ENCODE measurements at regions not wholly inside any gene's neighbourhood (a gene's known extent, or its start where the extent isn't known, plus 50 kb on each side); places are given as distances from the start of the nearest gene placed in this dataset.

DNA sequence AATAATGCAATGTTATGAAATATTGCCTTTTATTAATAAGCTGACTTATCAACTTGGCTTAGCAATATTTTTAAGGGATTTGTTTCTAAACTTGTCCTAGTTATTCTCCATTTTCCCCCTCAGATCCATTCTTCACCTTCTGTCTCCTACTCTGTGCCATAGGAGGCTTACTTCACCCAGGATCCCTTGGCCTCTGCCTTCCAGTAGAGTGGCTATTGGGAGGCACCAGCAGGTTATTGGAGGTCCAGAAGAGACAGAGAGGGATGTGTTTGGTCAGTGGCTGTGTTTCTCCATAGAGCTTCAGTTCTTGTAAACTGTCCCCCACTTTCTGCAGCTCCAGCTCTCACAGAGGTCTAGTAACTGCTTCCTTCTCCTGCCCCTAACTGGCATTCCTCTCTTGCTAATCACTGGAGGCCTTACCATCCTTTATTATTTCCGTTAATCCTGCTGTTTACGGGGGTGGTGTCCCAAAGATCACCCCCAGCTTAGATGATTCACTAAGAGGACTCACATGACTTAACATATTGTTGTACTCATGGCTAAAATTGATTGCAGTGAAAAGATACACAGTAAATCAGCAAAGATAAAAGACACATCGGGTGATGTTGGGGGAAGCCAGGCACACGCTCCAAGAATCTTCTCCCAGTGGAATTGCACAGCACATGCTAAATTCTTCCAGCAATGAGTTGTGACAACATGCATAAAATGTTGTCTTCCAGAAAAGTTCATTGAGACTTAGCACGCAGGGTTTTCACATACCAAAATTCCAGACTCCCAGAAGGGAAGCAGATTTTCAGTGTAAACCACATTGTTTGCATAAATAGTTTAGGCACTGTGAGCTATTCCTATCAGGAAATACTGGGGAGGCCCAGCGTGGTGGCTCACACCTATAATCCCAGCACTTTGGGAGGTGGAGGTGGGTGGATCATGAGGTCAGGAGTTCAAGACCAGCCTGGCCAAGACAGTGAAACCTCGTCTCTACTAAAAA, 67.5 kb downstream of the RPL22L1 start:
- H3K9ac ChIP-seq (replicated peaks; ENCODE audit: extremely low read depth, insufficient read depth, low read length): peak overlapping the region; percentile 50

More for the DNA sequence above, 67.5 kb downstream of the RPL22L1 start:
- peak; percentile 92 for DNase-seq (ENCODE audit: low read depth, low spot score)
- intact Hi-C loops (cut with micrococcal nuclease): loop anchor here (1.0 to 10.0 kb wide), 5 partner anchors 51 to 218 kb away; partner anchors contain the start of gene SLC7A14
- dilution Hi-C loops (cut with MboI; ENCODE audit: extremely low pct_ligation_motif_present, low sequenced_read_pairs): no loop called here
- Histone ChIP-seq H3K79me2 (ENCODE audit: control insufficient read depth, insufficient read depth, low read length) (no peaks in the 10 kb centered on the region), H3K27me3 (ENCODE audit: control insufficient read depth in 2 of 2, insufficient read depth in 2 of 2, low read length in 2 of 2) (no peaks in the 10 kb centered on the region), H3K27ac (ENCODE audit: insufficient read depth, low read depth, low read length) (peak overlapping the region; percentile 76), H3K4me2 (ENCODE audit: insufficient read depth, low read length) (peak overlapping the region; percentile 33), H4K20me1 (replicated peaks; ENCODE audit: control insufficient read depth, extremely low read depth, insufficient read depth, low read length) (no peaks in the 10 kb centered on the region), H3K9me3 (replicated peaks; ENCODE audit: control insufficient read depth, insufficient read depth, low read length) (no peaks in the 10 kb centered on the region), H3K36me3 (ENCODE audit: control insufficient read depth in 2 of 2, extremely low read depth in 1 of 2, insufficient read depth in 2 of 2, low read length in 2 of 2) (no peaks in the 10 kb centered on the region), H3K4me3 (replicated peaks in 1 of 3; ENCODE audit: insufficient read depth in 1 of 3, low read depth in 1 of 3, low read length in 3 of 3) (no peak overlapping the region), H3K9me1 (replicated peaks; ENCODE audit: control insufficient read depth, extremely low read depth, insufficient read depth, low read length) (no peaks in the 10 kb centered on the region), H2AFZ (ENCODE audit: low read depth, low read length) (no peak overlapping the region), H3K4me1 (ENCODE audit: control insufficient read depth, extremely low read depth, insufficient read depth, low read length) (peaks cover 36% of the 10 kb centered on the region)
- POLR2A ChIA-PET: interaction anchor here (0.6 to 1.8 kb wide), 6 partner anchors 10 to 358 kb away, joined by 3 to 9 read pairs (median 4); no protein-coding TSS in a partner anchor
- CTCF ChIA-PET: interaction anchor here (0.9 to 2.7 kb wide), 12 partner anchors 9 to 389 kb away, joined by 3 to 17 read pairs (median 4); partner anchors contain the start of gene CLDN11
- peak; percentile 57 for TF ChIP-seq GATA2 (IDR thresholded peaks at IDR 0.05; ENCODE audit: insufficient read depth, insufficient read length, low read depth, low read length)
- peak; percentile 82 for TF ChIP-seq FOS (IDR thresholded peaks at IDR 0.05; ENCODE audit: borderline replicate concordance, insufficient read depth, low read length)
- no peak for TF ChIP-seq CTCF (IDR thresholded peaks at IDR 0.05; ENCODE audit: extremely low read depth in 1 of 2, insufficient read depth in 1 of 2, low read depth in 1 of 2, low read length in 2 of 2)
- TF ChIP-seq POLR2AphosphoS5 (IDR thresholded peaks at IDR 0.05; ENCODE audit: insufficient read depth, low read depth, low read length): peak; percentile 61
- peak; percentile 90 for TF ChIP-seq JUN (IDR thresholded peaks at IDR 0.05; ENCODE audit: borderline replicate concordance, insufficient read depth, insufficient read length, low read depth)
- TF ChIP-seq EZH2 (IDR thresholded peaks at IDR 0.05; ENCODE audit: borderline replicate concordance, low read depth, low read length, severe bottlenecking): no peak
- TF ChIP-seq POLR2A (IDR thresholded peaks at IDR 0.05; ENCODE audit: low read depth, low read length): peak; percentile 28
- peak; percentile 83 for FAIRE-seq
- TSS peak; percentile 79 for BruUV-seq (replicated peaks)
